ENCODE measurements at regions not wholly inside any gene's neighbourhood (a gene's known extent, or its start where the extent isn't known, plus 50 kb on each side); places are given as distances from the start of the nearest gene placed in this dataset.

- TF ChIP-seq EP300 (conservative IDR thresholded peaks at IDR 0.05; ENCODE audit: poor library complexity, severe bottlenecking) = no peak
- TF ChIP-seq REST (IDR thresholded peaks at IDR 0.05; ENCODE audit: borderline replicate concordance) = no peak
- no peak for TF ChIP-seq SMC3 (conservative IDR thresholded peaks at IDR 0.05; ENCODE audit: poor library complexity)
- TF ChIP-seq TAF1 (IDR thresholded peaks at IDR 0.05; ENCODE audit: low read depth) = no peak
- no peak for TF ChIP-seq MXI1 (conservative IDR thresholded peaks at IDR 0.05; ENCODE audit: poor library complexity, severe bottlenecking)
- no peak for TF ChIP-seq RAD21 (conservative IDR thresholded peaks at IDR 0.05)
- no peak for TF ChIP-seq POLR2AphosphoS5 (IDR thresholded peaks at IDR 0.05)
- no peak for TF ChIP-seq EZH2 (IDR thresholded peaks at IDR 0.05; ENCODE audit: borderline replicate concordance, insufficient read depth, low read length, poor library complexity, severe bottlenecking)
- TF ChIP-seq CTCF (IDR thresholded peaks at IDR 0.05; ENCODE audit: poor library complexity, severe bottlenecking) = no peak
- H3K27ac ChIP-seq (ENCODE audit: low read length) = no peak overlapping the region
- no peaks in the 10 kb centered on the region for H4K20me1 ChIP-seq (ENCODE audit: insufficient read depth)
- H2AFZ ChIP-seq (ENCODE audit: low read depth, low read length) = no peak overlapping the region
- H3K27me3 ChIP-seq (ENCODE audit: insufficient read depth, low read depth, low read length) = peaks cover 38% of the 10 kb centered on the region
- no peaks in the 10 kb centered on the region for H3K9me2 ChIP-seq (ENCODE audit: insufficient read depth, low read length)
- no peaks in the 10 kb centered on the region for H3K9me3 ChIP-seq (ENCODE audit: low read length)
- H3K79me2 ChIP-seq (replicated peaks; ENCODE audit: insufficient read depth, low read length) = no peaks in the 10 kb centered on the region
- no peak overlapping the region for H3K4me2 ChIP-seq (ENCODE audit: low read length)
- H3K36me3 ChIP-seq (ENCODE audit: insufficient read depth, low read length) = no peaks in the 10 kb centered on the region
- no peak overlapping the region for H3K9ac ChIP-seq (ENCODE audit: low read length)
- H3K4me3 ChIP-seq (ENCODE audit: low read length) = no peak overlapping the region
- no peaks in the 10 kb centered on the region for H3F3A ChIP-seq (ENCODE audit: insufficient read depth, low read length, poor library complexity, severe bottlenecking)
These were observed 447.3 kb upstream of the ARRDC3 start for GRCh38 chr5:91830361-91830953.

- no peaks in the 10 kb centered on the region for H3K36me3 ChIP-seq (ENCODE audit: insufficient read depth, low read length)
- no peaks in the 10 kb centered on the region for H3K9me3 ChIP-seq (ENCODE audit: low read length)
- no peaks in the 10 kb centered on the region for H3K79me2 ChIP-seq (replicated peaks; ENCODE audit: insufficient read depth, low read length)
- H3K9ac ChIP-seq (ENCODE audit: low read length) = no peak overlapping the region
- TF ChIP-seq SMC3 (conservative IDR thresholded peaks at IDR 0.05; ENCODE audit: poor library complexity) (no peak), EP300 (conservative IDR thresholded peaks at IDR 0.05; ENCODE audit: poor library complexity, severe bottlenecking) (no peak), RAD21 (conservative IDR thresholded peaks at IDR 0.05) (no peak), MXI1 (conservative IDR thresholded peaks at IDR 0.05; ENCODE audit: poor library complexity, severe bottlenecking) (no peak), POLR2AphosphoS5 (IDR thresholded peaks at IDR 0.05) (no peak), EZH2 (IDR thresholded peaks at IDR 0.05; ENCODE audit: borderline replicate concordance, insufficient read depth, low read length, poor library complexity, severe bottlenecking) (no peak), TAF1 (IDR thresholded peaks at IDR 0.05; ENCODE audit: low read depth) (no peak), REST (IDR thresholded peaks at IDR 0.05; ENCODE audit: borderline replicate concordance) (no peak), CTCF (IDR thresholded peaks at IDR 0.05; ENCODE audit: poor library complexity, severe bottlenecking) (no peak)
- H3K4me3 ChIP-seq (ENCODE audit: low read length) = no peak overlapping the region
- H3K27me3 ChIP-seq (ENCODE audit: insufficient read depth, low read depth, low read length) = peaks cover 9% of the 10 kb centered on the region
- H4K20me1 ChIP-seq (ENCODE audit: insufficient read depth) = no peaks in the 10 kb centered on the region
- H3K27ac ChIP-seq (ENCODE audit: low read length) = no peak overlapping the region
- H3K9me2 ChIP-seq (ENCODE audit: insufficient read depth, low read length) = no peaks in the 10 kb centered on the region
- no peak overlapping the region for H2AFZ ChIP-seq (ENCODE audit: low read depth, low read length)
- no peak overlapping the region for H3K4me2 ChIP-seq (ENCODE audit: low read length)
- H3F3A ChIP-seq (ENCODE audit: insufficient read depth, low read length, poor library complexity, severe bottlenecking) = no peaks in the 10 kb centered on the region
These were observed 442.5 kb upstream of the ARRDC3 start for GRCh38 chr5:91825618-91826017.
